Cardiac muscle cell (in vitro differentiated cells and primary cell): ENCODE measurements at regions not wholly inside any gene's neighbourhood (a gene's known extent, or its start where the extent isn't known, plus 50 kb on each side); places are given as distances from the start of the nearest gene placed in this dataset.
A peak's percentile ranks its signal among the peaks of the same experiment; 100 is the strongest.

Experiments used
- DNase-seq, 2 donors: peaks; one replicate each; pipeline versions ENCODE4 v3.0.0 to v3.0.0-alpha.2; 2010 to 2017; ENCODE audit warnings: low read depth in 1 of 2, low spot score in 1 of 2
- H3K27ac ChIP-seq: fragments of 200-600 bp; sonication (generic); 2 replicates; pipeline ENCODE4 v1.5.1; 2016
- H3K27me3 ChIP-seq: fragments of 200-600 bp; sonication (generic); 2 replicates; pipeline ENCODE4 v1.6.0; 2016; ENCODE audit warnings: control low read depth
- H3K36me3 ChIP-seq: fragments of 200-600 bp; sonication (generic); 2 replicates; pipeline ENCODE4 v1.5.1; 2016; ENCODE audit warnings: control low read depth
- H3K4me1 ChIP-seq: fragments of 200-600 bp; sonication (generic); 2 replicates; pipeline ENCODE4 v1.8.1; 2017; ENCODE audit warnings: low read depth, mild to moderate bottlenecking, mixed run types
- H3K4me3 ChIP-seq: fragments of 200-600 bp; sonication (generic); 2 replicates; pipeline ENCODE4 v1.5.1; 2016; ENCODE audit warnings: mild to moderate bottlenecking
- H3K9me3 ChIP-seq: fragments of 200-600 bp; sonication (generic); 2 replicates; pipeline ENCODE4 v1.5.1; 2017; ENCODE audit warnings: low read depth, mild to moderate bottlenecking, control low read depth
- CTCF ChIP-seq: IDR thresholded peaks from 2 replicates; pipeline ENCODE4 v1.5.1; 2012; ENCODE audit warnings: low read depth, mild to moderate bottlenecking, low read length

DNA sequence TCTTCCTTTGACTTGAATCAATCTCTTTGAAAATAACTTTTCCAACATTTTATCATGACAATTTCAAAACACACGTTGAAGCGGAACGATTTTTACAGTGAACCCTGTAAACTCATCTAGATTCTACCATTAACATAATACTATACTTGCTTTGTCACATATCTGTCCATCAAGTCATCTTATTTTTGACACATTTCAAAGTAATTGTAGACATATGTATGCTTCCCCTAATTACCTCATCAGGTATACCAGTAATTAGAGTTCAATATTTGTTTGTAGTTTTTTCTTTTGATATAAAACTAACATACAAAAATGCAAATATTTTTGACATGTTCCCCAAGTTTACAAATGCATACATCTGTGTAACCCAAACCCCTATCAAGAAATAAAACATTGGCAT, 140.4 kb downstream of the DACT1 start:
- H3K27me3 ChIP-seq, result no peaks in the 10 kb centered on the region
- H3K36me3 ChIP-seq, result no peaks in the 10 kb centered on the region
- no peak overlapping the region for H3K4me3 ChIP-seq
- peaks cover 35% of the 10 kb centered on the region for H3K4me1 ChIP-seq
- no peak for TF ChIP-seq CTCF
- no peaks in the 10 kb centered on the region for H3K9me3 ChIP-seq
- DNase-seq, result no peak
- peak overlapping the region; percentile 56 for H3K27ac ChIP-seq

DNA sequence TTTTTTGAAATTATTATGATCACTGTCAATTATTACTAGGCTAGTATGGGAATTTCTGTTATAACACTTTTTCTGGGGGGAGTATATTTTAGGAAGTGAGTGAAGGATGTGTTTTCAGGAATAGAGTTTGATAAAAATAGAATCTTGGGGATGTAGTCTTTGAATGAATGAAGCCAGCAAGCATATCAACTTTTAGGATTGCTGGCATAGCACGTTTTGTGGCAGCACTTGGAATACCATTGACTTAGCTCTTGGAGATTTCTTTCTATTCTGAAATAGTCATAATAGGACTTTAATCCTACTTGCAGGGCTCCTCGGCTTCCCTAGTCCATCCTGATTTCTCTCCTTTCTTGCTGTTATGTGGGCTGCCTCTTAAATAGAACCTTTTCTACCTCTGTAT, 141.6 kb downstream of the DACT1 start:
- peaks cover 24% of the 10 kb centered on the region for H3K4me1 ChIP-seq
- H3K36me3 ChIP-seq, result no peaks in the 10 kb centered on the region
- H3K27ac ChIP-seq, result no peak overlapping the region
- no peaks in the 10 kb centered on the region for H3K9me3 ChIP-seq
- DNase-seq, result no peak
- H3K4me3 ChIP-seq, result no peak overlapping the region
- TF ChIP-seq CTCF, result no peak
- H3K27me3 ChIP-seq, result no peaks in the 10 kb centered on the region

GRCh38 chr14:58780185-58780584, 142.4 kb downstream of the DACT1 start:
- no peak overlapping the region for H3K27ac ChIP-seq
- peaks cover 26% of the 10 kb centered on the region for H3K4me1 ChIP-seq
- no peaks in the 10 kb centered on the region for H3K36me3 ChIP-seq
- DNase-seq, result no peak
- no peaks in the 10 kb centered on the region for H3K27me3 ChIP-seq
- H3K9me3 ChIP-seq, result no peaks in the 10 kb centered on the region
- no peak for TF ChIP-seq CTCF
- H3K4me3 ChIP-seq, result no peak overlapping the region

DNA sequence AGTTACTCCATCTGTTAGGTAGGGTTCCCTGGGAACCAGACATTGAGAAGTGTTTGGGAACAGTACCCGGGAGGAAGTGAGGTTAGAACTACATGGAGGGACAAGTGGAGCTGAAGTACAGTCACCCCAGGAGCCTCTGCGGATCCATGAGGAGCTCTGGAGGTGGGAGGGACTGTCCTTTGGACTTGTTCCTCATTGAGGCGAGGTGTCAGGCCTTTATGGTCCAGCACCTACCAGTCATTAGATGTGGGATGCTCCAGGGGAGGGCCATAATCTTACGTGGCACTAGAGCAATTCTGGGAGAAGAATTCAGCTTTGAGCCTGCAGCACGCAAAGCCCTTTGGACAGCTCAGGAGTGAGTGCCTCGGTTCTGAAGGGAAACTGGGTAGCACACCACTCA, 142.8 kb downstream of the DACT1 start:
- no peaks in the 10 kb centered on the region for H3K36me3 ChIP-seq
- no peak overlapping the region for H3K4me3 ChIP-seq
- H3K4me1 ChIP-seq, result peaks cover 30% of the 10 kb centered on the region
- TF ChIP-seq CTCF, result no peak
- no peaks in the 10 kb centered on the region for H3K9me3 ChIP-seq
- no peak for DNase-seq
- H3K27me3 ChIP-seq, result no peaks in the 10 kb centered on the region
- H3K27ac ChIP-seq, result no peak overlapping the region

DNA sequence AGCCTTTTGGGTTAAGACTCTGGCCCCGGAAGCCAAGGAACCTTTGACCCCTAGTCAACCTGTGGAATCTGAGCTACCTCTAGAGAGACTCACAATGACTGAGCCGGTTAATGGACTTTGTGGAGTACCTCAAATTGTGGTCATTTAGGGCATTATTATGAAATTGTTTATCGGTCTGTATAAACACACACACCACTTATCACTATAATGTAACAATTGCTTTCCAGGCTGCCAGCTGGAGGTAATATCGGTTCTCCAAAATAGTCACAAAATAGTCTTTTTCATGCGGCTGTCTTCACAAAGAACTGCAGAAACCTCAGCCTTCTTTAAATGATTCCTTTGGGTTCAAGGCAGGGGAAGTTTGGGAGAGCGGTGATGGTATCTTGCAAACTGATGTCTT, 144.2 kb downstream of the DACT1 start:
- DNase-seq, result no peak
- Histone ChIP-seq H3K36me3 (no peaks in the 10 kb centered on the region), H3K9me3 (no peaks in the 10 kb centered on the region), H3K4me1 (peaks cover 37% of the 10 kb centered on the region), H3K4me3 (no peak overlapping the region), H3K27me3 (no peaks in the 10 kb centered on the region), H3K27ac (no peak overlapping the region)
- TF ChIP-seq CTCF, result no peak
